IPS-NIHi7 (cell line): ENCODE measurements at regions not wholly inside any gene's neighbourhood (a gene's known extent, or its start where the extent isn't known, plus 50 kb on each side); places are given as distances from the start of the nearest gene placed in this dataset.
"Not testable (repeated sequence)": the region's sequence is repeated elsewhere in the genome, so short reads cannot be mapped to it uniquely, and the experiment has no call there.

ENCODE experiments used
- DNase-seq: peaks from one replicate; pipeline ENCODE4 v3.0.0; 2012; ENCODE audit warnings: mixed read lengths; ENCODE audit errors: extremely low spot score

- DNase-seq: no peak
Measured at GRCh38 chr3:170651260-170651845, 65.5 kb upstream of the SLC7A14 start.

- DNase-seq: not testable (repeated sequence)
Measured at GRCh38 chr3:170650557-170650956, 64.7 kb upstream of the SLC7A14 start.

- DNase-seq: no peak
Measured at GRCh38 chr3:170644711-170645110, 58.8 kb upstream of the SLC7A14 start.

GRCh38 chr3:170643831-170644230 is 58.0 kb upstream of the SLC7A14 start:
- DNase-seq: no peak

GRCh38 chr3:170642882-170643601 is 57.2 kb upstream of the SLC7A14 start:
- DNase-seq: no peak

GRCh38 chr3:170641510-170642236 is 55.8 kb upstream of the SLC7A14 start:
- DNase-seq: no peak

- DNase-seq: no peak
Measured at GRCh38 chr3:170640737-170641171, 54.9 kb upstream of the SLC7A14 start.

GRCh38 chr3:170638988-170639387 is 53.1 kb upstream of the SLC7A14 start:
- DNase-seq: no peak

- no peak for DNase-seq
Measured at GRCh38 chr3:170637306-170637705, 51.4 kb upstream of the SLC7A14 start.

GRCh38 chr3:170636400-170636973 is 50.6 kb upstream of the SLC7A14 start:
- no peak for DNase-seq
